ENCODE measurements at regions not wholly inside any gene's neighbourhood (a gene's known extent, or its start where the extent isn't known, plus 50 kb on each side); places are given as distances from the start of the nearest gene placed in this dataset.

- TF ChIP-seq CTCF (IDR thresholded peaks at IDR 0.05) (no peak), EP300 (IDR thresholded peaks at IDR 0.05) (no peak), POLR2A (IDR thresholded peaks at IDR 0.05; ENCODE audit: low read depth) (no peak), POLR2AphosphoS5 (IDR thresholded peaks at IDR 0.05) (no peak)
These were observed 124.6 kb downstream of the CD47 start for GRCh38 chr3:107966276-107966675.

All from esophagus muscularis mucosa (tissue), 4 donors.